GM12878 (cell line): ENCODE measurements at regions not wholly inside any gene's neighbourhood (a gene's known extent, or its start where the extent isn't known, plus 50 kb on each side); places are given as distances from the start of the nearest gene placed in this dataset.

Experiments used
- ATAC-seq: fragments of 200-7000 bp; cut with Tn5 transposase; 3 replicates; pipeline ENCODE4 v1.9.1; 2020; ENCODE audit warnings: mild to moderate bottlenecking, moderate library complexity
- BruUV-seq: library from RNA; stranded (reverse); fragments of 400-500 nt; replicated peaks from 2 replicates; lab custom pipeline; 2021; lab: Mats Ljungman, UMichigan
- CTCF ChIA-PET: fragments of 300-600 bp; sonication (Branson Sonifier 250); formaldehyde crosslinking; extraction: SDS; loops from one replicate; lab custom pipeline; 2021; ENCODE audit warnings: inconsistent platforms; lab: Yijun Ruan, JAX
- POLR2A ChIA-PET: fragments of 350-600 bp; formaldehyde crosslinking; extraction: SDS; loops from one replicate; lab custom pipeline; 2021; ENCODE audit warnings: inconsistent platforms; lab: Charles Lee
- RAD21 ChIA-PET: fragments of 300-600 bp; sonication (Branson Sonifier 250); formaldehyde crosslinking; loops from one replicate; lab custom pipeline; 2023; ENCODE audit warnings: antibody characterized with exemption; ENCODE audit not compliant: unreplicated experiment; lab: Charles Lee
- SMC1A ChIA-PET: fragments of 300-600 bp; sonication (Branson Sonifier 250); formaldehyde crosslinking; loops from one replicate; lab custom pipeline; 2023; ENCODE audit not compliant: unreplicated experiment, uncharacterized antibody; lab: Charles Lee
- DNase-seq: peaks from one replicate; pipeline ENCODE4 v3.0.0-alpha.2; 2011; ENCODE audit warnings: low read depth, low spot score
- FAIRE-seq: peaks from 3 replicates; lab custom pipeline; 2011; peaks lifted over from hg19 to GRCh38; lab: Jason Lieb, UNC
- H2AFZ ChIP-seq: 2 replicates; pipeline ENCODE4 v1.6.0; 2011; ENCODE audit warnings: low read depth, low read length, control low read depth; ENCODE audit not compliant: control insufficient read depth
- H3K27ac ChIP-seq: 2 replicates; pipeline ENCODE4 v1.5.1; 2011; ENCODE audit warnings: control low read depth; ENCODE audit not compliant: control insufficient read depth, insufficient read depth
- H3K27me3 ChIP-seq, 2 experiments: replicated peaks in 1 of 2; 2 replicates each; pipeline versions ENCODE4 v1.6.0 to v1.6.1; 2011; ENCODE audit warnings: low read length in 1 of 2; ENCODE audit not compliant: control insufficient read depth in 2 of 2, insufficient read depth in 2 of 2
- H3K36me3 ChIP-seq, 2 experiments: 2 replicates each; pipeline ENCODE4 v1.5.1; 2011; ENCODE audit warnings: low read length in 1 of 2; ENCODE audit not compliant: control insufficient read depth in 2 of 2, insufficient read depth in 2 of 2
- H3K4me1 ChIP-seq: 2 replicates; pipeline ENCODE4 v1.6.1; 2011; ENCODE audit warnings: mild to moderate bottlenecking, low read length, moderate library complexity, mixed read lengths; ENCODE audit not compliant: control insufficient read depth, insufficient read depth
- H3K4me2 ChIP-seq: 2 replicates; pipeline ENCODE4 v1.6.0; 2011; ENCODE audit warnings: control low read depth; ENCODE audit not compliant: control insufficient read depth, insufficient read depth
- H3K4me3 ChIP-seq: fragments of 200-600 bp; sonication (generic); 2 replicates; pipeline ENCODE4 v1.5.1; 2016
- H3K79me2 ChIP-seq: 2 replicates; pipeline ENCODE4 v1.6.0; 2011; ENCODE audit warnings: low read length; ENCODE audit not compliant: control insufficient read depth, insufficient read depth
- H3K9ac ChIP-seq: 2 replicates; pipeline ENCODE4 v1.8.0; 2011; ENCODE audit warnings: low read length, control low read depth, mixed read lengths; ENCODE audit not compliant: control insufficient read depth, insufficient read depth
- H3K9me3 ChIP-seq: replicated peaks from 3 replicates; pipeline ENCODE4 v1.5.1; 2011; ENCODE audit warnings: mild to moderate bottlenecking, low read length; ENCODE audit not compliant: control insufficient read depth, insufficient read depth
- H4K20me1 ChIP-seq: 2 replicates; pipeline ENCODE4 v1.6.0; 2011; ENCODE audit not compliant: control insufficient read depth, insufficient read depth
- GATAD2B ChIP-seq: fragments of 450-650 bp; conservative IDR thresholded peaks from 2 replicates; pipeline ENCODE4 v1.6.1; 2017; ENCODE audit warnings: low read depth, mild to moderate bottlenecking, moderate library complexity
- HDAC6 ChIP-seq: fragments of 200-600 bp; sonication (generic); IDR thresholded peaks from one replicate; pipeline ENCODE4 v1.8.0; 2017; ENCODE audit warnings: antibody characterized with exemption; ENCODE audit not compliant: unreplicated experiment
- JUNB ChIP-seq: IDR thresholded peaks from 2 replicates; pipeline ENCODE4 v1.6.1; 2016; ENCODE audit warnings: antibody characterized with exemption, mild to moderate bottlenecking
- RAD21 ChIP-seq: IDR thresholded peaks from 2 replicates; pipeline ENCODE4 v1.6.1; 2011; ENCODE audit warnings: mild to moderate bottlenecking, low read depth, low read length, moderate library complexity; ENCODE audit not compliant: insufficient read depth
- SREBF1 ChIP-seq: IDR thresholded peaks from 2 replicates; pipeline ENCODE4 v1.6.1; 2012; ENCODE audit warnings: mild to moderate bottlenecking, low read length
- YBX1 ChIP-seq: fragments of 450-650 bp; IDR thresholded peaks from 2 replicates; pipeline ENCODE4 v1.6.1; 2016; ENCODE audit warnings: antibody characterized with exemption
- ZZZ3 ChIP-seq: IDR thresholded peaks from 2 replicates; pipeline ENCODE4 v1.6.1; 2011; ENCODE audit warnings: low read depth; ENCODE audit not compliant: control insufficient read depth, insufficient read length
- WGBS: methylation state at CpG from one replicate; pipeline ENCODE4 v1.1.6; 2016; ENCODE audit warnings: low lambda C conversion rate; ENCODE audit not compliant: insufficient replicate concordance, insufficient coverage; ENCODE audit errors: missing lambda C conversion rate; 5-methylcytosine and 5-hydroxymethylcytosine counted together
- in situ Hi-C: fragments of 300-500 bp; cut with MboI; formaldehyde crosslinking; loops from 9 replicates; pipeline ENCODE4 v1.14.3; 2018; ENCODE audit warnings: mixed read lengths
- intact Hi-C: fragments of 100-400 bp; cut with micrococcal nuclease; formaldehyde crosslinking; loops from one replicate; pipeline ENCODE4 v1.14.2; 2022; ENCODE audit not compliant: unreplicated experiment
- TF ChIP-seq, protein P1 (sequence below): IDR thresholded peaks from 2 replicates; pipeline ENCODE4 v1.6.1; 2011; ENCODE audit warnings: mild to moderate bottlenecking, low read depth, low read length, moderate library complexity; ENCODE audit not compliant: insufficient replicate concordance
- TF ChIP-seq, protein P2 (sequence below): IDR thresholded peaks from 2 replicates; pipeline ENCODE4 v1.6.1; 2012; ENCODE audit warnings: low read depth, low read length, improper control_type of control experiment

DNA sequence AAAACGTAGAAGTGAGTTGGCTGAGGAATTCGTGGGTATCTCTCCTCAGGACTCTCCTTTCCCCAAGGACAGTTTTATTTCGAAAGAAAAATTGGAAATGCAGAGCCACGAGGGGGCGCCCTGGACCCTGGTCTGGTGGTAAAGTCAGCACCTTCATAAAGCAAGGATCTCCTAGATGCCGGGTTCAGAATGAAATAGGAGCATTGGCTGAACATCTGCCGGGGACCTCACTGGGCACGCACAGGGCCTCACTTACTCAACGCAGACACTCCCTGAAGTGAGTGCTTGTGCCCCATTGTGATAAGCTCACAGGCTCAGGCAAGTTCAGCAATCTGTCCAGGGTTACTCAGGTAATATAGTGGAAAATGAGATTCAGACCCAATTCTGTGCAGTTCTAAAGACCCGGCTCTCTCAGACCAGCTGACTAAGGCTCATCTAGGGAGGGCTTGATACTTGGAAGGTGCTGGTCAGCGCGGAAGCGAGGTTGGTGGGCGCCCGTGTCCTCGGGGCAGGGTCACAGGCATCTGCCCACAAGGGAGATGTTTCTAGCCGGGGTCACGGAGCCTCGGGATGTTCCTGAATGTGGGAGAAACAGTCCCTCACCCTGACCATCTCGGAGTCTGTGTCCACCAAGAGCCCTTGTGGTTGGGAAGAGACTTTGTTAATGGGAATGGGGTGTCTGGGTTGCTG lies 55.7 kb upstream of the ETV3 start (continued):
- TF ChIP-seq YBX1 = no peak
- TF ChIP-seq, protein P1, sequence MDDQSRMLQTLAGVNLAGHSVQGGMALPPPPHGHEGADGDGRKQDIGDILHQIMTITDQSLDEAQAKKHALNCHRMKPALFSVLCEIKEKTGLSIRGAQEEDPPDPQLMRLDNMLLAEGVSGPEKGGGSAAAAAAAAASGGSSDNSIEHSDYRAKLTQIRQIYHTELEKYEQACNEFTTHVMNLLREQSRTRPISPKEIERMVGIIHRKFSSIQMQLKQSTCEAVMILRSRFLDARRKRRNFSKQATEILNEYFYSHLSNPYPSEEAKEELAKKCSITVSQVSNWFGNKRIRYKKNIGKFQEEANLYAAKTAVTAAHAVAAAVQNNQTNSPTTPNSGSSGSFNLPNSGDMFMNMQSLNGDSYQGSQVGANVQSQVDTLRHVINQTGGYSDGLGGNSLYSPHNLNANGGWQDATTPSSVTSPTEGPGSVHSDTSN = no peak
- peak; percentile 65 for TF ChIP-seq RAD21
- TF ChIP-seq, protein P2, sequence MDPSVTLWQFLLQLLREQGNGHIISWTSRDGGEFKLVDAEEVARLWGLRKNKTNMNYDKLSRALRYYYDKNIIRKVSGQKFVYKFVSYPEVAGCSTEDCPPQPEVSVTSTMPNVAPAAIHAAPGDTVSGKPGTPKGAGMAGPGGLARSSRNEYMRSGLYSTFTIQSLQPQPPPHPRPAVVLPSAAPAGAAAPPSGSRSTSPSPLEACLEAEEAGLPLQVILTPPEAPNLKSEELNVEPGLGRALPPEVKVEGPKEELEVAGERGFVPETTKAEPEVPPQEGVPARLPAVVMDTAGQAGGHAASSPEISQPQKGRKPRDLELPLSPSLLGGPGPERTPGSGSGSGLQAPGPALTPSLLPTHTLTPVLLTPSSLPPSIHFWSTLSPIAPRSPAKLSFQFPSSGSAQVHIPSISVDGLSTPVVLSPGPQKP = no peak
- TF ChIP-seq HDAC6 = no peak

DNA sequence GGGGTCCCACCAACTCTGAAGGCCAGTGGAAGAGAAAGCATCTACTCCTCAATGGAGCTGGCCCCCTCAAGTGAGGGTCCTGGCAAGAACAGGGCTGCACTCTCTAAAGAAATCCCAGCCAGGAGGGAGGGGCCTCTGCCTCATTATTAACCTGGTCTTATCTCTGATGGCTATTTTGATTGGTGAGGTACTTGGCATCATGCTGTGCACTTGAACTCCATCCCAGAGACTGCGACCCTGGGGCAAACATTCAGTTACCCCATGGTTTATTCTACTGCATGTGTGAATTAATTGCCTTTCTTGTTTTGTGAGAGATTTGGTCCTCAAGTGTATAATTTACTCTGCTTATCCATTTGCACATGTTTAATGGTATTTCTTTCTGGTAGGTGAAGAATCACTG lies 55.0 kb upstream of the ETV3 start:
- ChIA-PET CTCF (interaction anchor here (0.7 to 20.2 kb wide), 7 partner anchors 14 to 302 kb away, joined by 3 to 349 read pairs (median 6); no protein-coding TSS in a partner anchor), SMC1A (interaction anchor here (1.2 to 3.7 kb wide), 5 partner anchors 10 to 244 kb away, joined by 3 to 21 read pairs (median 4); no protein-coding TSS in a partner anchor), POLR2A (no interaction called here), RAD21 (interaction anchor here (0.6 to 2.3 kb wide), 3 partner anchors 19 to 302 kb away, joined by 3 to 9 read pairs (median 4); no protein-coding TSS in a partner anchor)
- Histone ChIP-seq H3K4me2 (no peak overlapping the region), H3K79me2 (no peaks in the 10 kb centered on the region), H3K27ac (no peak overlapping the region), H4K20me1 (no peaks in the 10 kb centered on the region), H3K27me3 (no peaks in the 10 kb centered on the region), H3K9me3 (no peaks in the 10 kb centered on the region), H3K4me1 (peaks cover 8% of the 10 kb centered on the region; the same call in 1 of the 2 replicates), H2AFZ (no peak overlapping the region), H3K36me3 (no peaks in the 10 kb centered on the region), H3K4me3 (no peak overlapping the region)
- no TSS peak for BruUV-seq
- no peak for DNase-seq
- in situ Hi-C loops (loop anchor here (5.0 kb wide), 2 partner anchors 174 to 299 kb away; no protein-coding TSS in a partner anchor), intact Hi-C loops (loop anchor here (1.0 to 5.0 kb wide), 3 partner anchors 22 to 296 kb away; no protein-coding TSS in a partner anchor)
- no peak for FAIRE-seq
- no peak for TF ChIP-seq SREBF1
- no peak for TF ChIP-seq JUNB
- TF ChIP-seq GATAD2B = no peak
- TF ChIP-seq ZZZ3 = no peak
- TF ChIP-seq, all 136 proteins: peak for 0
- WGBS = 0% methylated on average over 1 of the region's 1 CpG
- H3K9ac ChIP-seq = no peak overlapping the region
- ATAC-seq = no peak
